GM20431 (cell line): ENCODE measurements at regions not wholly inside any gene's neighbourhood (a gene's known extent, or its start where the extent isn't known, plus 50 kb on each side); places are given as distances from the start of the nearest gene placed in this dataset.

Experiments used
- in situ Hi-C: fragments of 300-500 bp; cut with MseI, MboI; formaldehyde crosslinking; loops from one replicate; pipeline ENCODE4 v1.15.0; 2020; ENCODE audit warnings: low sequenced_read_pairs; ENCODE audit not compliant: unreplicated experiment

DNA sequence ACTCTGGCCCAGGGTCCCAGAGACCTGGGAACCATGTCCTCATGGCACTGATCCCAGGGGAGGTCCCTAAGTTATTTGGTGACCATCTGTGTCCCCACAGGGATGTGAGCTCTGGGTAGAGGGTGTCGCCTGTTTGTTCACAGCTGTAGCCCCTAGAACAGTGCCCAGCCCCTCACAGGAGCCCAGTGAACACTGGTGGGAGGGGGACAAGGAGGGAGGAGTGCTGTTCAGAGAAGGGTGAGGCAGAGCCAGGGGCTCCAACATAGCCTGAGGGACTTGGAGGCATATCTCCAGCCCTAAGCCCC lies 450.4 kb downstream of the MATN1 start:
- in situ Hi-C loops: no loop called here

DNA sequence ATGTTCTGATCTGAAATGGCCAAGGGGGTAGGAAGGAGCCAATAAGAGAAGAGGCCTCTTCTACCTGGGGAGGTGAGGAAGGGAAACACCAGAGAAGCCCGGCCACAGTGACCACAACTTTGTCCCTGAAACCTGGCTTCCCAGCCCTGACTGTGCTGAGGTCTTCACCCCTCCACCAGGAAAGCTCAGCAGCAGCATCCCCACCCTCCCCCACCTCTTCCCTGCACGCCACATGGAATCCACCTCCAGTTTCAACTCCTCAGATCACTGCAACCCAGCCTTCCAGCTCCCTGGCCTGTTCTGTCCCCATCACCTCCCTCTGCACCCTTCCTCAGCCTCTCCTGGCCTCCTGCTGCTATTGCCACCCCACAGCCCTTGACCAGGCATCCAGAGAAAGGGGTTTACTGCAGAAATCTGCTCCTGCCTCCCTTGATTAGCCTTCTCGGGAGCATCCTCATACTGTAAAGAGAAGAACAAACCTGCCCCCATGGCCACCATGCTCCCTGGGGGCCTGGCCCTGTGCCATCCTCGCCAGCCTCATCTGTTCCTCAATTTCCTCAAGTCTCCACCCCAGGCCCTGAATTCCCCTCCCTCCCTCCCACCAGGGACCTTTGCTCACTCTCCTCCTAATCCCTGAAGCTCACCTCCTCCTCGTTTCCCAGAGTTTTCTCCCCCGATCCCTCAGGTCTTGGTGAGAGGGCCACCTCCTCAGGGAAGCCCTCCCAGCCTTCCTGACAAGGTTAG lies 450.9 kb downstream of the MATN1 start:
- in situ Hi-C loops: no loop called here

DNA sequence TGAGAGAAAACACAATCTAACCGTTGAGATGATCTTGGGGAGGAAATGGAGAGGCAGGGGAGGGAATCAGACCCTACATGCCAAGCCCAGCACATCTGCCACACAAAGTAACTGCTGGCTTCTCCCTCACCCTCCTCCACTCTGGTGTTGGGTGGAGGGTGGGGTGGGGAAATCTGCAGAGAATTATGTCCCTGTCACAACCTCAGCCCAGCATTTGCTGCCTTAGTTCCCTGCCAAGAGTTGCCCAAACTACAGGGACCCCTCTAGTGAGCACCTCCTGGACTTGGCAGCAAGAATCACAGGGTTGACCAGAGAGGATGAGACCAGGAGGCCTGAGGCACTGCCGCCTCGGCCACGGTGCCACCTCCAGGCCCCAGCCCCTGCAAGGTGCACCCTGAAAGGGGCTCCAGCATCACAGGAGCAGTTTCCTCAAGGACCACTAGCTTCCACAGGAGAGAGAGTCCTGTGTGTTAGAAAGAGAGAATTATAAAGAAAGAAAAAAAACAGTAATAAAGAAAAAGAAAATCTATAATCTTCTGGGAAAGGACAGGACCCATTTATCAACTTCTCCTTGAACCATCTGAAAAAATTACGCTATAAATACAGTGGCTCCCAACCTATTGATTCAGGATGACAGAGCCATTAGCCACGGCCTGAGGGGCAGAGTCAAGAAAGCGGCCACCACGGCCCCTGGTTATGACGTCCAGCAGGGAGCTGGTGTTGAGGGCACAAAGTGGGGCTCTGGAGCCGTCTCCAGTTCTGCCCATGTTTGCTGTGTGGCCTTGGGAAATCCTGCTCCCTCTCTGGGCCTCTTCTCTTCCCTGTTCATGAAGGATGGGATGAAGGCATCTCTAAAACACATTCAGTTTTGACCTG lies 451.7 kb downstream of the MATN1 start:
- in situ Hi-C loops: no loop called here

DNA sequence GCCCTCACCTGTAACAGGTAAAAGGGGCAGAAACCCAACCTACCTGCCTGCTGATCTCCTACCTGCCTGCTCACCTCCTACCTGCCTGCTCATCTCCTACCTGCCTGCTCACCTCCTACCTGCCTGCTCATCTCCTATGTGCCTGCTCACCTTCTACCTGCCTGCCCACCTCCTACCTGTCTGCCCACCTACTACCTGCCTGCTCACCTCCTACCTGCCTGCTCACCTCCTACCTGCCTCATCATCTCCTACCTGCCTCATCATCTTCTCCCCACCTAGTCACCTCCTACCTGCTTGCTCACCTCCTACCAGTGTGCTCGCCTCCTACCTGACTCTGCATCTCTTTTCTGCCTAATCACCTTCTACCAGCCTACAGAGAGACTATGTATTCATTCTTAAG lies 452.9 kb downstream of the MATN1 start:
- in situ Hi-C loops: no loop called here

DNA sequence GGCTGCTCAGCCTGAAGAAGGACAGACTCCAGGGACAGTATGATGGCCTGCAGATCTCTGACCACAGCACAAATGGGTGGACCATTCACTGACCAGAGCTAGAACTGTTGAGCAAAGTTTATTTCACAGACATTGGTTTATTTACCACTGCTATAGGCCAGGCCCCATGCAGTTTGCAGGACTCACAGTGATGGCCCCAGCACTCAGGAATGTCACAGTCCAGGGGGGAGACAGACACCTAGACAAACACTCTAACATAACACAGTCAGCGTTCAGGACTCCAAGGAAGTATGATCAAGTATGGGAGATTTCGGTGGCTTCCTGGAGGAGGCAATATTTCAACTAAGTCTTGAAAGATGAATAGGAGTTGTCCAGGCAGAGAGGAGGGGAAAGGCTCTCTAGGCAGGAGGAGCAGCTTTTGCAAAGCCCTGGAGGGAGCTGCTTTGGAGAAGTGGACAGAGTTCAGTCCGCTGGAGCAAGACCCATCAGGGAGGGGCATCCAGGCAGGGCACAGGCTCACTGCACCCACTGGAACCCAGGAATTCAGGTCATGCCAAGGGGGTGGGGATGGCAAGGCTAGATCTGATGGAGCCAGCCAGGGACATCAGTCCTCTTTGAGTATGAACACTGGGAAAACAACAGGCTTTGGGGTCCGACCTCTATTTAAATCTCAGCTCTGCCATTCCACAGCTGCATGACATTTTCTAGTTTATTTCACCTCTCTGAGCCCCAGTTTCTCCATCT lies 454.3 kb downstream of the MATN1 start:
- in situ Hi-C loops: no loop called here

DNA sequence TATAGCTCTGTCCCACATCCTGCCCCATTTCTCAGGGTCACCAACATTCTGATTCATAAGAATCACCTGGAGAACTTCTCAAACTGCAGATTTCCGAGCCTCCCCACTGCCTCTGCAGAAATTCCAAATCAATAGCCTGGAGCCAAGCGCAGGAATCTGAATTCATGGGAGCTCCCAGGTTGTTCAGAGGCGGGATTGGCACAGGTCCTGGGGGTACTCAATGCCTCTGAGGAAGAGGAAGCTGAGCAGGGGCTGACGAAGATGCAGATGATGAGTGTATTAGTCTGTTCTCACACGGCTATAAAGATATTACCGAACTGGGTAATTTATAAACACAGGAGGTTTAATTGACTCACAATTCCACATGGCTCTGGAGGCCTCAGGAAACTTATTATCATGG lies 455.5 kb downstream of the MATN1 start:
- in situ Hi-C loops: no loop called here

DNA sequence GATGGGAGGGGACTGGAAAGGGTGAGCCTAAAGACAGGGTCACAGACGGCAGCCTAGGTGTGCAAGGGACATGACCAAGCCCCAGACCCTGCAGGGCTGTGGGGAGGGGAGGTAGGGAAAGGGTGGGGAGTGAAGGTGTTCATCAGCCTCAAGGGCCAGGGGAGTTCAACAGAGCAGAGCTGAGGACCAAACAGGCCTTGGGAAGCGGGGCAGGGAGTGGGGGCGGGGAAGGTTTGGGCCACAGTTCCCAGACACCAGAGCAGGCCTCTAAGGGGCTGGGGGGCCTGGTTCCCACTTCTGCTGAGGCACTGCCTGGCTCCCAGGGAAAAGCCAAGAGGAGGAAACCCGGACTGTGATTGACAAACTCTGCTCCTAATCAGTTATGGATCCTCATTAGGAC lies 456.3 kb downstream of the MATN1 start:
- in situ Hi-C loops: no loop called here

DNA sequence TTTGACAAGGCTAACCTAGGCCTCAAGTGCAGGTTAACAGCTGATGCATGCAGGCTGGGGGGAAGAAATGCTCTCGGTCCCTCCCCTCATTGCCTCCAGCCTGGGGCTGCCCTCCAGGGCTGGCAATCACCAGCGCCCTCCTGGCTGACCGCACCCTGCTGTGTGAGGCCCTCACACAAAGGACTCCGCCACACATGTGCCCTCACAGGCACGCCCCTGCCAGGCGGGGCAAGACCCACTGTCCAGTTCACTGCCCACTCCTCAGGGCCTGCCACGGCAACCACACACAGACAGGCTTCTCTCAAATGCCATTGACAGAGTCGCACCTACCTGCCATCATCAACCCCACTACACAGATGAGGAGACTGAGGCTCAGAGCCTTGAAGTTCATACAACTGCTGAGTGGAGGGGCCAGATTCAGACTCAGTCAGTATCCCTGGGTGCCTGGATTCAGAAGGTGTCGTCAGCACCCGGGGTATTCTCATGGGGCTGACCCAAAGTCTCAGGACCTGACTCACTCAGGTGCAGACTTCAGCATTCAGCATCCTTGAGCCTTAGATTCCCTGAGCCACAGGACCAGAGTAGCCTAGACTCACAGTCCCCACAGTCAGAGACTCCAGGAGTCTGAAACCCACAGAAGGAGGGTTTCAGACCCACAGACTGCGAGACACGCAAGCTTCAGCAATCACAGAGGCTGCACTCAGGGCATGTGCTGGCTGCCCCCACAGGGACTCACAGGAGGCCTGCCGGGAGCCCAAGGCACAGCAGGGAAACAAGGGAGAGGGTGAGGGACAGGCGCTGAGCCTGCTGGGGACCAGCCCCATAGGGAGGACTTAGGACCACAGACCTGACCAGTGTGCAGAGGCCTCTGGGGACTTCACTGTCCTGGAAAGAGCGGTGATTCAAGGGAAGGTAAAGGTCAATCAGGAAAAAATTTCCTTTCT lies 458.0 kb downstream of the MATN1 start:
- in situ Hi-C loops: no loop called here

DNA sequence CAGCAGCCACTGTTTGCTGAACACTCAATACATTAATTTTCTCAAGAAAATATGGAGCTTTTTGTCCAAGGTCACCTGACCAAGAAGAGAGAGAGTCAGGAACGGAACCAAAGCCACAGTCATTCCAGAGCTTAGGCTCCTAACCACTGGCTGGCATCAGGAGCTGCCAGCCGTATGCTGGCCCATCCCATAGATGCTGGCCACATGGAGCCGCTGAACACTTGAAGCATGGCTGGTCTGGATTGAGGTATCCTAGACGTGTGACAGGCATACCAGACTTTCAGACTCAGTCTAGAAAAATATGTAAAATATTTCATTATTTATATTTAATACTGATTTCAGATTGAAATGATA lies 458.7 kb downstream of the MATN1 start:
- in situ Hi-C loops: no loop called here

DNA sequence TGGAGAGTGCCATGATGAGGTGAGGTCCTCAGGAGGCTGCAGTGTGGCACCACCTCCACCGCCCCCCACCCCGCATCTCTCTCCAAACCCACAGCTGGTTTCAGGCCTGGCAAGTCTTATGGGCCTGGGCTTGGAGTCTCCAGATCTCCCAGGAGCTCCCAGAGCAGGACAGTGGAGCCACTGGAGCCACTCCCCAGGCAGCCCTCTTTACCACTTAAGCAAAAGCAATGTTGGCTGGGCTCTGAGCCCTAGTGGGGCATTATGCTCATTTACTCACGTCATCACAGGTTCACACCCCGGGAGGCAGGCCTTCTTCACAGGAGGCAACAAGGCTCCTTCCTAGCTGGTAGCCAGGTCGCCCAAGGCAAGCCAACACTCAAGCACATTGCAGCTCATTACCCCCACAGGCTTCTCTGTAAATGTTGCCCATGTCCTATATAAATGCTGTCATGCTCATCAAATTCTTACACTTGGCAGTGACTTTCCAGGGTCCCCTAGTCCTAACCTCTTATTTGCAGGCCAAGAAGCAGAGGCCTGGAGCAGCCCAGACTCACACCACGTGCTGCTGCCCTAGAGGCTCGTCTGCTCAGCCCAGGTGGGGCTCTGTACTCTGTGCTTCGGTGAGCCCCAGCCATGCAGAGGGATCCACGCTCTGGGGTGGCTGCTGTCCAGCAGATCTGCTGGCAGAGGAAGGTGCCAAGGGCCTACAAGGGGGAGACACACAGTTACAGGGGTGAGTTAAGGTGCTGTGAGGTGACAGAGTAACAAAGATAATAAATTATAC lies 459.3 kb downstream of the MATN1 start:
- in situ Hi-C loops: no loop called here

DNA sequence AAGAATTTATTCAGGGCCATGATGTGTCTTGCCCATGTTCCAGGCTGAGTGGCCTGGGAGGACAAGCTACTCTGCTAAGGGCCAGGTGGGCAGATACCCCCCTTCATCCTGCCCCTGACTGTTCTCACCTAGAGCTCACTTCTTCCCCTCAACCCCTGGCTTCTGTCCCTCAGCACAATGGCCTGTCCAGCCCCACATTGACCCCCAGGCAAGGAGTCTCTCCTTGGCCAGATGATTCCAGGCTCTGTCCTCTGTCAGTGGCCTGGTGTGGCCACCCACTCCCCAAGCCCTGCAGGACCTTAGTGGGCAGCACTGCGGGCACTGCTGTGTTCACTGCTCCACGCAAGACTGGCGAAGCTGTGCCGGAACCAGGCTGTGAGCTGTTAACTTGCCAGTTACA lies 460.0 kb downstream of the MATN1 start:
- in situ Hi-C loops: no loop called here

DNA sequence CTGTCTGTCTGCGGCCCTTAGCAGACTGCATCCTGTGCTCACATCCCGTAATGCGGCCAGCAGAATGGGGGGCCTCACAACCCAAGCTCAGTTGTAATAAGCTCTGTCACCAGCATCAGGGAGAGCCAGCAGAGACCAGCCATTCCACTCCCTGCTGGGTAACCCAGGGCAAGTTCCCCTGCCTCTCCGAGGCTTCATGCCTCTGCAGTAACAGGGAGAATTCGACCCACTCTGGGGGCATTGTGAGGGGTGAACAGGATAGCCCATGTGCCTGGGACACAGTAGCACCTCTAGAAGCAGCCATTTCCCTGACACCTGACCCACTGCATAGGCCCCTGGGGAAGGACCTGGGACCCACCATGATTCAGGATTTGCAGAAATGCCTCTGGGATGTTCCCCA lies 461.2 kb downstream of the MATN1 start:
- in situ Hi-C loops: no loop called here

DNA sequence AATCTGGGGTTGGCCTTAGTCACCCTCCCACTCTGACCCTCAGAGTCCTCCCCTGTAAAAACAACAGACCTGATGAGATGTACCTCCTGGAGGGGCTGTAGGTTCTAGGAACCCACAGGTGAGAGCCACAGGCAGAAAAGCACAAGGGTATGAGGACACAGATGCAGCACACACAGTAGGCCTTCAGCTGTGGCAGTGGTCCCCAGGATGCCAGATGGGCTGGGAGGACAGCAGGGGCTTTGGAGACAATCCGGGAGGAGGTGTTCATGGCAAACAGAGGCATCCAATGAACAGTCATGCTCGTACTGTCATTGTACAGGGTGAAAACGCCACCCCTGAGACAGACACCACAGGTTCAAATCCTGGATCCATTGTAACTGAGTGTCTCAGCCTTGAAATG lies 463.1 kb downstream of the MATN1 start:
- in situ Hi-C loops: no loop called here

DNA sequence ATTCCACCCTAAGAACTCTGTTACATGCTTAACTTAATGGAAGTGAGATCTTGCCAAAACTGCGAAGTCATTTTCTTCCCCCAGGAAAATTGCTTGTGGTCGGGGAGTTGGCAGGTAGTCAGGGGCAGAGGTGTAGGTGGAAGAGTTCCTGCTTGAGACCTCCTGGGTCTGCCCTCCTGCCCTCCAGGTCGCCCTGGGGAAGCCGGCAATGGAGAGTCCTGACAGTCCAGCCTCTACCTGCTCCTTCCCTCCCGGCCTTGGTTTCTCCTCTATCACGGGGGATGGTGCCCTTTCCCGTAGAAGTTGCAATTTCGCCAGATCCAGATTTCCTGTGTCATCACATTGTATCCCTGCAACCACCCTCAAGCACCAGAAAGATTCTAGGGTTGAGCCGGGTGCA lies 463.8 kb downstream of the MATN1 start:
- in situ Hi-C loops: no loop called here

DNA sequence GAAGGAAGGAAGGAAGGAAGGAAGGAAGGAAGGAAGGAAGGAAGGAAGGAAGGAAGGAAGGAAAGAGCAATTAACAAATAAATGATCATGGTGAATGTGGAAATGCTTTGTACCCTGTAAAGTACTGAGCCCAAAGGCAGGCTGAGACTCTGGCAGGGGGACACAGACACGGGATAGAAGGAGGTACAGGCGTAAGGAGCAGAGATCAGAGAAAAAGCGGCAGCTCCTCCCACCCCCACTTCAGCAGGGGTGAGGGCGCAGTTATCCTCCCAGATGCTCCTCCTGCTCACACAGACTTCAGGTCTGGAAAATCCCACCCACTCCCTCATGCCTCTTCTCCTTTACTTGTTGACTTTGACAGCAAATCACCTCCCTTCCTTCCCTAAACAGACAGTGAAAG lies 464.5 kb downstream of the MATN1 start:
- in situ Hi-C loops: no loop called here

DNA sequence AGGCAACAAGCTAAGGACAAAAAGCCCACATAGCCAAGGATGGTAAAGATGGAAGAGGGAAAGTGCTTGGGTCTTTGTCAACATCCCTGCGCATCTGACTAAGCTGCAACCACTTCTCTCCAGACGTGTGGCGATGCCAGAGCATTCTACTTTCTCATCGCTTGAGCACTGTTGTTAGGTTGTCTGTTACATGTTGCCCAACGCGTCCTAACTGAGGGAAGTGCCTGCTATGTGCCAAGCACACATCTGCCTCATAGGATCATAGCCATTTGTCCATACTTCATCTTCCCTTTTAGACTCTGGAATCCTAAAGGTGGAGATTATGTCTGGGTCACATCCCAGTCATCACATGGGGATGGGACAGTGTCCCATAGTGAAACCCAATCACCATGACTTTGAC lies 464.9 kb downstream of the MATN1 start:
- in situ Hi-C loops: no loop called here

DNA sequence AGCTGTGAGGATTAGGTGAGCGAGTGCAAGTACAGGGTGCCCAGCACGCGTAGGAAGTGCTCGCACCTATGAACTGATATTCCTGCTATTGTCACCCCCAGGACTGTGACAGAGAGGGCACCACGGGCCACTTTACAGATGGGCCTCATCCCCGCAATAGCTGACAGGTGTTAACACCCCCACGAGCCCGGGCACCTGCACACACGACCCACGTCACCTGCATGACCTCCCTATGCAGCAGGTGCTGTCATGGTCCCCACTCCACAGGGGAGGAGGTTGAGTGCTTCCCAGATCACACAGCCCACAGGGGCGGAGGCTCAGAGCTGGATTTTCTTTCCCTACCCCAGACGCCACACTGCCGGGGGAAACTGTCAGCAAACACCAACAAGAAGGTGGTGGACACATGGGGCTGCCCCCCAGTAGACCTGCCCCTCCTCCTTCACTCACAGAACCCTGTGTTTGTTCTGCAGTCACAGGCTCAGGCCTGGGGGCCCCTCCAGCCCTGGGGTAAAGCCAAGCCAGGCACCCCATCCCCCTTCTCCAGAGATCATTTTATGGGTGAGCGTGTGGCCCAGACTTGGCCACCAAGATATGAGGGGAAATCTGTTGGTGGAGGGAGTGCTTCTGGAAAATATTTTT lies 465.5 kb downstream of the MATN1 start:
- in situ Hi-C loops: no loop called here

DNA sequence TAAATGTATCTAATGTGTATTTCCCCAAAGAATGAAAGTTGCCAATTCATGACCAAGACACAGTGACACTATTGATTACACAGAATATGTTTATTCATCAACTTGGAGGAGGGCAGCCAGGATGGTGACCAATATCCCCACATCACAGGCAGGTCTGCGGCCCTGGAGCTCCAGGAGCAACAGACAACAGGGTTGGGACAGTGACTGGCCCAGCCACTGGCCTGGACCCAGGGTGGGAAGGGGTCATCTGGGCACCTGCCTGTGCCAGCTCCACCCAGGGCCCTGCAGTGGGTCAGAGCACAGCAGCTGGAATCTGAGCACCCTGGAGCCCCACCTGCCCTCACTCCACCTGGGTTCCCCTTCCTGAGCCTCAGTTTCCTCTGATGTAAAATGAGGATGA lies 466.1 kb downstream of the MATN1 start:
- in situ Hi-C loops: no loop called here

DNA sequence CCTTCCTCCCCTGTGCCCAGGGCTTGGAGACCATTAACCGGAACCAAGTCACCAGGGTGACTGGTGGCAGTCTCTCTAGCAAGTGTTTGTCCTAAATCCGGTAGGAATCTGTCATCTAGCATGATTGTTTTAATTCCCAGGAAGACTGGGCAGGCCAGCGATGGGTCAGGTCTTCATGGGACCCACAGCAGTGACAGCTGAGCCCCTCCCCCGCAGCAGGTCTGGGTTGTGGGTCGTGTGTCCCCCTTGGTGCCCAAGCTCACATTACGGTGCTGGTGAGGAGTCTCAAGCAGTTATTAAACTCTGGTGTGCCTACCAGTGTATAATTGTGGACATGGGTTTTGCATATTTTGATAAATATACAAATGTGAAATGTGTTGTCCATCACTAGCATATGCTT lies 466.5 kb downstream of the MATN1 start:
- in situ Hi-C loops: no loop called here
